SKM-1 (cell line): ENCODE measurements at regions not wholly inside any gene's neighbourhood (a gene's known extent, or its start where the extent isn't known, plus 50 kb on each side); places are given as distances from the start of the nearest gene placed in this dataset.
A peak's percentile ranks its signal among the peaks of the same experiment; 100 is the strongest.
"Not testable (repeated sequence)": the region's sequence is repeated elsewhere in the genome, so short reads cannot be mapped to it uniquely, and the experiment has no call there.

Experiments
- DNase-seq: peaks from one replicate; lab custom pipeline; 2025; ENCODE audit not compliant: unreplicated experiment; lab: John Stamatoyannopoulos, UW

- peak; percentile 49 for DNase-seq
These were observed 429.3 kb upstream of the RUNX1 start for GRCh38 chr21:35478161-35479064.

GRCh38 chr21:35477622-35478021 lies 428.5 kb upstream of the RUNX1 start:
- DNase-seq: no peak

GRCh38 chr21:35476621-35477395 lies 427.7 kb upstream of the RUNX1 start:
- DNase-seq: no peak

GRCh38 chr21:35475762-35476161 lies 426.7 kb upstream of the RUNX1 start:
- peak; percentile 84 for DNase-seq

- peak; percentile 39 for DNase-seq
These were observed 425.9 kb upstream of the RUNX1 start for GRCh38 chr21:35475009-35475408.

- DNase-seq: no peak
These were observed 424.4 kb upstream of the RUNX1 start for GRCh38 chr21:35473496-35473895.

- DNase-seq: no peak
These were observed 421.4 kb upstream of the RUNX1 start for GRCh38 chr21:35470522-35470921.

GRCh38 chr21:35469498-35469897 lies 420.4 kb upstream of the RUNX1 start:
- no peak for DNase-seq

- no peak for DNase-seq
These were observed 419.9 kb upstream of the RUNX1 start for GRCh38 chr21:35468991-35469390.

GRCh38 chr21:35467566-35467965 lies 418.5 kb upstream of the RUNX1 start:
- DNase-seq: no peak

- DNase-seq: not testable (repeated sequence)
These were observed 417.6 kb upstream of the RUNX1 start for GRCh38 chr21:35466681-35467080.

- no peak for DNase-seq
These were observed 416.6 kb upstream of the RUNX1 start for GRCh38 chr21:35465741-35466140.

GRCh38 chr21:35461700-35462099 lies 412.6 kb upstream of the RUNX1 start:
- no peak for DNase-seq

GRCh38 chr21:35460441-35460840 lies 411.3 kb upstream of the RUNX1 start:
- no peak for DNase-seq

- DNase-seq: no peak
These were observed 409.3 kb upstream of the RUNX1 start for GRCh38 chr21:35458405-35458804.

- no peak for DNase-seq
These were observed 408.1 kb upstream of the RUNX1 start for GRCh38 chr21:35457097-35457804.

- DNase-seq: no peak
These were observed 402.2 kb upstream of the RUNX1 start for GRCh38 chr21:35451276-35451675.

- no peak for DNase-seq
These were observed 401.7 kb upstream of the RUNX1 start for GRCh38 chr21:35450830-35451229.

- DNase-seq: no peak
These were observed 400.7 kb upstream of the RUNX1 start for GRCh38 chr21:35449846-35450245.

GRCh38 chr21:35448876-35449599 lies 399.9 kb upstream of the RUNX1 start:
- no peak for DNase-seq

- DNase-seq: no peak
These were observed 395.3 kb upstream of the RUNX1 start for GRCh38 chr21:35444391-35444790.
